ENCODE measurements at regions not wholly inside any gene's neighbourhood (a gene's known extent, or its start where the extent isn't known, plus 50 kb on each side); places are given as distances from the start of the nearest gene placed in this dataset.

DNA sequence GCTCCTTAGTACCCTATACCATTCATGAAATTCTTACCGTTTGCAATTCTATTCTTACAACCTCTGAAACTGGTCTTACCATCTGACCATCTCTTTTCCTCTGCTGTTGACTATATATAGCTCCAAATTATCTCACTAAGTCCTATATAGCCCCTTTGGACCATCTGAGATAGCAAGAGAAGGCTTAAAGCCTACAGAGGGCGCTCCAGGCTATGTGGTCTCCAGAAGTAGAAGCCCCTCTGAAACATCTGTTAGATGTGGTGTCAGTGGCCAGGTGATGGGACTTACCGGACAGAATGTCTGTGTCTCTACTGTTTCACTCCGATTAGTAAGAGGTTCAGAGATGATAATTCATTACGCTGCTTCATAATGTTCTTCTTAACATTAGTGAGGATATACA, 140.7 kb upstream of the BMP2 start:
- 51% methylated on average over 3 of the region's 5 CpGs for WGBS (ENCODE audit: insufficient coverage)
- no peaks in the 10 kb centered on the region for H3K36me3 ChIP-seq (ENCODE audit: control insufficient read depth, insufficient read depth, low read length)
- no peaks in the 10 kb centered on the region for H3K9me3 ChIP-seq (ENCODE audit: control insufficient read depth, insufficient read depth, low read length)
- H3K27me3 ChIP-seq (ENCODE audit: control insufficient read depth, insufficient read depth, low read length): no peaks in the 10 kb centered on the region
- H3K4me1 ChIP-seq (ENCODE audit: control insufficient read depth, insufficient read depth, low read length): no peaks in the 10 kb centered on the region
- H3K27ac ChIP-seq (ENCODE audit: low read depth, low read length): no peak overlapping the region
- no peak for DNase-seq (ENCODE audit: low read depth in 4 of 6, low spot score in 6 of 6)
- H3K4me3 ChIP-seq (ENCODE audit: low read depth, low read length): no peak overlapping the region

DNA sequence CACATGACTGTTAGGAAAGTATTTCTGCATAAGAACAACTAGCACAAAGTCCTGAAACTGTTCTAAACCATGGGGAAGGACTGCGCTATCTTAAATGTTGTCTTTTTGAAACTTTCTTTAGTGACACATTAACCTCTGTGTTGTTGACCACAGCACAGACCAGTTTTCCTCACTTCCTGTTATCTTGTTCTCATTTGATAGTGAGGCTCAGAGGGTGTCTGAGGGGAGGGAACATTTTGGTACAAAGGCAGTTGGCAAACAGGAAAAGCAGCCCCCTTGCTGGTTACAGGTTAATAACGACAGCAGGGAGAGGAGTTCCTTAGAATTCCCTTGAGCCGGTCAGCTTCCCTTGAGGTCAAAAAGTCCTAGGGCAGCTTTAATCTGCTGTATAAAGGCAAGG, 143.5 kb upstream of the BMP2 start:
- Histone ChIP-seq H3K27ac (ENCODE audit: low read depth, low read length) (no peak overlapping the region), H3K4me1 (ENCODE audit: control insufficient read depth, insufficient read depth, low read length) (no peaks in the 10 kb centered on the region), H3K9me3 (ENCODE audit: control insufficient read depth, insufficient read depth, low read length) (no peaks in the 10 kb centered on the region), H3K36me3 (ENCODE audit: control insufficient read depth, insufficient read depth, low read length) (no peaks in the 10 kb centered on the region), H3K4me3 (ENCODE audit: low read depth, low read length) (no peak overlapping the region), H3K27me3 (ENCODE audit: control insufficient read depth, insufficient read depth, low read length) (no peaks in the 10 kb centered on the region)
- DNase-seq (ENCODE audit: low read depth in 4 of 6, low spot score in 6 of 6): no peak
- no CpG with 5 or more reads among the region's 3 CpGs for WGBS (ENCODE audit: insufficient coverage)

DNA sequence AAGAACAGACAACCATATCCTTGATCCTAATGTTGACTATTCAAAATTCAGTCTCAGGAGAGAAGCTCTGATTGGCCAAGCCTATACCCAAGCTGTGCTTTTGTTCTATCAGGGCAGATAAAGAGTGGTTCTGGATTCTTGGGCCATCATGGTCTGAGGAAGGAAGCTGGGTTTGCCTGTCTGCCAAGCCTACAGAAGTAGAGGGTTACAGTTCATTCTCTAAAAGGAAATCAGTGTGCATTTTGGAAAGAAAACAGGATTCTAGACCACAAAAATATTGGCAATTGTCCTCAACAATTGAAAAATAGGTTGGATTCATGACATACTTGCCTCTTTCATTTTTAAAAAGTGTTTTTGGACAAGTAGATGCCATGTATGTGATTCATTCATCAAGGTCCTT, 145.4 kb upstream of the BMP2 start:
- Histone ChIP-seq H3K36me3 (ENCODE audit: control insufficient read depth, insufficient read depth, low read length) (no peaks in the 10 kb centered on the region), H3K27me3 (ENCODE audit: control insufficient read depth, insufficient read depth, low read length) (no peaks in the 10 kb centered on the region), H3K27ac (ENCODE audit: low read depth, low read length) (no peak overlapping the region), H3K9me3 (ENCODE audit: control insufficient read depth, insufficient read depth, low read length) (no peaks in the 10 kb centered on the region), H3K4me1 (ENCODE audit: control insufficient read depth, insufficient read depth, low read length) (no peaks in the 10 kb centered on the region), H3K4me3 (ENCODE audit: low read depth, low read length) (no peak overlapping the region)
- no peak for DNase-seq (ENCODE audit: low read depth in 4 of 6, low spot score in 6 of 6)

DNA sequence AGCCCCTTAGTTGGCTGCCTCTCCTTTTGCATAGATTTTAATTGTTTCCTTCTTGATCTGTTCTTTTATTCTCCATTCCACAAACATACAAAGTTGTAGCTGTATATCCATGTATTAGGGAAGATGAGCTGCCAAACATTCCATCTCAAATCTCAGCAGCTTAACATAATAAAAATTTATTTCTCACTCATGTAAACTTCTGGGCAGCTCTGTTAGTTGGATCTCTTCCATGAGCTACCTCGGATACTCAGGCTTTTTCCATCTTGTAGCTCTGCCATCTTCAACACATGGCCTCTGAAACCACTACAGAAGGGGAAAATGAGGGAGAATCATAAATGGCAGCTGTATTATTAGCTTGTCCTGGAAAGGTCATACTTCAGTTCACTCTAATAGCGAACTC, 149.4 kb upstream of the BMP2 start:
- Histone ChIP-seq H3K4me3 (ENCODE audit: low read depth, low read length) (no peak overlapping the region), H3K9me3 (ENCODE audit: control insufficient read depth, insufficient read depth, low read length) (no peaks in the 10 kb centered on the region), H3K27me3 (ENCODE audit: control insufficient read depth, insufficient read depth, low read length) (no peaks in the 10 kb centered on the region), H3K36me3 (ENCODE audit: control insufficient read depth, insufficient read depth, low read length) (no peaks in the 10 kb centered on the region), H3K27ac (ENCODE audit: low read depth, low read length) (no peak overlapping the region), H3K4me1 (ENCODE audit: control insufficient read depth, insufficient read depth, low read length) (no peaks in the 10 kb centered on the region)
- WGBS (ENCODE audit: insufficient coverage): no CpG with 5 or more reads among the region's 2 CpGs
- DNase-seq (ENCODE audit: low read depth in 4 of 6, low spot score in 6 of 6): no peak

DNA sequence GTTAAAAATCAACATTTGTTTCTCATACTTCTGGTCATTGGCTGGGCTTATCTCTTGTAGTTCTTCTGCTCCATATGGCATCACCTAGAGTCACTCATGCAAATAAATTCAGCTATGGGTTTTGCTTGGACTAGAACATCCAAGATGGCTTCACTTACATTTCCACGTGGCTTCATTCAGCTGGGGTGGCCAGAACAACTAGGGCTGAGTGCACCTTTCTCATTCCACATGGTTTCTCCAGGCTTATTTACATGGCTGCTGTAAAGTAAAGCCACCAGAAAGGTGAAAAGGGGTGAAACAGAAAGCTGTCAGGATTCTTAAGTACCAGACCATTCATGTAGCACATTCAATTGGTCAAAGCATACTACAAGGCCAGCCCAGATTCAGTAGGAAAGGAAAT, 151.1 kb upstream of the BMP2 start:
- WGBS (ENCODE audit: insufficient coverage): no CpG with 5 or more reads among the region's 1 CpG
- no peaks in the 10 kb centered on the region for H3K36me3 ChIP-seq (ENCODE audit: control insufficient read depth, insufficient read depth, low read length)

DNA sequence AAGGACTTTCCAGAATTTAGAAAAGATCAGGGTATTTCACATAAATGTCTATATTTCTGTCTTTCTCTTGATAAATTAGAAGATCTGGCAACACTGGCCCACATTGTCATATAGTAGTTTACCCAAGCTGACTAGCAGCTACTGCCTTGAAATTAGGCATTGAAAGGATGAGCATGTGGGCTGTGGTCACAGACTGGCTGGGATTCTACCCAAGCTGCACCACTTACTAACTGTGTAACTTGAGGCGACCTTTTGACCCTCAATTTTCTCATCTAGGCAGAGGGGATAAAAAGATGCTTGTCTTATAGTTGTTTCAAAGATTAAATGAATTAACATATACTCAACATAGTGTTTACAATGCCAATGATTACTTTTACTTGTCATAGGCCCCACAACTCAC, 152.7 kb upstream of the BMP2 start:
- H3K36me3 ChIP-seq (ENCODE audit: control insufficient read depth, insufficient read depth, low read length): no peaks in the 10 kb centered on the region
- no peaks in the 10 kb centered on the region for H3K27me3 ChIP-seq (ENCODE audit: control insufficient read depth, insufficient read depth, low read length)
- H3K9me3 ChIP-seq (ENCODE audit: control insufficient read depth, insufficient read depth, low read length): no peaks in the 10 kb centered on the region
- H3K4me3 ChIP-seq (ENCODE audit: low read depth, low read length): no peak overlapping the region
- H3K27ac ChIP-seq (ENCODE audit: low read depth, low read length): no peak overlapping the region
- DNase-seq (ENCODE audit: low read depth in 4 of 6, low spot score in 6 of 6): no peak
- no peaks in the 10 kb centered on the region for H3K4me1 ChIP-seq (ENCODE audit: control insufficient read depth, insufficient read depth, low read length)
- WGBS (ENCODE audit: insufficient coverage): no CpG with 5 or more reads among the region's 1 CpG

More for the DNA sequence above, 151.1 kb upstream of the BMP2 start:
- no peaks in the 10 kb centered on the region for H3K4me1 ChIP-seq (ENCODE audit: control insufficient read depth, insufficient read depth, low read length)
- H3K9me3 ChIP-seq (ENCODE audit: control insufficient read depth, insufficient read depth, low read length): no peaks in the 10 kb centered on the region
- H3K27me3 ChIP-seq (ENCODE audit: control insufficient read depth, insufficient read depth, low read length): no peaks in the 10 kb centered on the region
- H3K27ac ChIP-seq (ENCODE audit: low read depth, low read length): no peak overlapping the region
- no peak overlapping the region for H3K4me3 ChIP-seq (ENCODE audit: low read depth, low read length)
- DNase-seq (ENCODE audit: low read depth in 4 of 6, low spot score in 6 of 6): no peak

DNA sequence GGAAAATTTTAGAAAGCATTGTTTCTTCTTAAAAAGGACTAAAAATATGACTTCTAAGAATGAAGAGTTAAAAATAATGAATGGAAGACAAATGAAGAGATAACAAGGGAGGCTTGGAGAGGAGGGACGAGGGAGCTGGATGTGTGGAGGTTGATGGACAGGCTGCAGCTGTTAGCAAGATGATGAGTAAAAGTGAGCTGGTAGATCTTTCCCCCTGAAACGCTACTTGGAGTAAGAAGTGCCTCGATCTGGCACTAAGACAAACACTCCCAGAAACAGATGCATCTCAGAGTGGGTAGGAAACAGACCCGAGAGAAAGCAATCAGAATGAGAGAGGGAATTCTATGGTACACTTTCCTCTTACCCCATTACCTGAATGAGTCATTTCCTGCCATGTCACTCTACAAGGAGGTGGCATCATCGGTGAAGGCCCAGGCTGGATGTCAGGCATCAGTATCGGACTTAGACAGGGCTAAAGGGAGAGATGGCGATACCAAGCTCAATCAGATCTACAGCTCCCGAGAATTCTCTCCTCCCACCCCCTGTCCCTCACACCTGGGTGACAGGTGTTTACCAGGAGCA, 154.1 kb upstream of the BMP2 start:
- Histone ChIP-seq H3K4me1 (ENCODE audit: control insufficient read depth, insufficient read depth, low read length) (no peaks in the 10 kb centered on the region), H3K36me3 (ENCODE audit: control insufficient read depth, insufficient read depth, low read length) (no peaks in the 10 kb centered on the region), H3K9me3 (ENCODE audit: control insufficient read depth, insufficient read depth, low read length) (no peaks in the 10 kb centered on the region), H3K4me3 (ENCODE audit: low read depth, low read length) (no peak overlapping the region), H3K27me3 (ENCODE audit: control insufficient read depth, insufficient read depth, low read length) (no peaks in the 10 kb centered on the region), H3K27ac (ENCODE audit: low read depth, low read length) (no peak overlapping the region)
- no peak for DNase-seq (ENCODE audit: low read depth in 4 of 6, low spot score in 6 of 6)
- 79% methylated on average over 2 of the region's 8 CpGs for WGBS (ENCODE audit: insufficient coverage)

DNA sequence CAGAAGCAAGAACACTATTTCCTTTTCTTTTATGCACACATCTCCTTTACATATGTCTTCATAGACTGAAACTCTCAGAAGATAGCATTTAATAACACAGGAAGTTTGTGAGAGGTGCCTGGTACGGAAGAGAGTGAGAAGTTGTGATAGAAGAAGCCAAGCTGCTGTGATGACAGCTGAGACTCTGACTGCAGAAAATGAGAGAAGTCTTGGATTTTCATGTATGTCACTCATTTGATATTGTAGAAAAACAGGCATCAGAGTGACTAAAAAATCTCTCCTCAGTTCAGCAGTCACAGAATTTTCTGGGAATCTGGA, 154.9 kb upstream of the BMP2 start:
- Histone ChIP-seq H3K36me3 (ENCODE audit: control insufficient read depth, insufficient read depth, low read length) (no peaks in the 10 kb centered on the region), H3K27me3 (ENCODE audit: control insufficient read depth, insufficient read depth, low read length) (no peaks in the 10 kb centered on the region), H3K4me3 (ENCODE audit: low read depth, low read length) (no peak overlapping the region), H3K4me1 (ENCODE audit: control insufficient read depth, insufficient read depth, low read length) (no peaks in the 10 kb centered on the region), H3K9me3 (ENCODE audit: control insufficient read depth, insufficient read depth, low read length) (no peaks in the 10 kb centered on the region), H3K27ac (ENCODE audit: low read depth, low read length) (no peak overlapping the region)
- DNase-seq (ENCODE audit: low read depth in 4 of 6, low spot score in 6 of 6): no peak
- no CpG with 5 or more reads among the region's 1 CpG for WGBS (ENCODE audit: insufficient coverage)

DNA sequence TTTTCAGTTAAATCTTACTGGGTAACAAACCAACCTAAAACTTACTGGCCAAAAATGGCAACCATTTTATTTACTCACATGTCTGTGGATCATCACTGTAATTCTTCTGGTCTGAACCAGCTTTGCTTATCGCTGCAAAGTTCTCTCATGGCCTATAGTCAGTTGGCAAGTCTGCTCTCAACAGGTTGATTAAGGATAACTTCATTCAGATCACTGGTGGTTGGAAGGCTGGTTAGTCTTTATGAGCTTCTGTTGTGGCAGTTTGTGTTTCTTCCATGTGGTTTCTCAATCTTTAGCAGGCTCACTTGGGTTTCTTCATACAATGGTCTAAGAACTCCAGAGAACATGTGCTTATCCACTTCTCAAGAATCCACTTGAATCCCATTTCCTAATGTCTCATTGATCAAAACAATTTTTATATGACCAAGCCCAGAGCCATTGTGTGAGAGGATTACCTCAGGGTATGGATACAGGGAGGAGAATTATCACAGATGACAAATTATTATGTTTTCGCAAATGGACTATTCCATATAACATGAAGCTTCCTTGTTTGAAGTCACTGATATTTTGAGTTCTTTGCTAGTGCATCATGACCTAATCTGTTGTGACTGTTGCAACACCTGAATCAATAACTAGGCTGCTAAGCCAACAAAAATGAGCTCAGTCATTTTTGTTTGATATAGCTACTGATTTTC, 155.4 kb upstream of the BMP2 start:
- Histone ChIP-seq H3K36me3 (ENCODE audit: control insufficient read depth, insufficient read depth, low read length) (no peaks in the 10 kb centered on the region), H3K27me3 (ENCODE audit: control insufficient read depth, insufficient read depth, low read length) (no peaks in the 10 kb centered on the region), H3K4me3 (ENCODE audit: low read depth, low read length) (no peak overlapping the region), H3K27ac (ENCODE audit: low read depth, low read length) (no peak overlapping the region), H3K9me3 (ENCODE audit: control insufficient read depth, insufficient read depth, low read length) (no peaks in the 10 kb centered on the region), H3K4me1 (ENCODE audit: control insufficient read depth, insufficient read depth, low read length) (no peaks in the 10 kb centered on the region)
- 100% methylated on average over 1 of the region's 2 CpGs for WGBS (ENCODE audit: insufficient coverage)
- DNase-seq (ENCODE audit: low read depth in 4 of 6, low spot score in 6 of 6): no peak

DNA sequence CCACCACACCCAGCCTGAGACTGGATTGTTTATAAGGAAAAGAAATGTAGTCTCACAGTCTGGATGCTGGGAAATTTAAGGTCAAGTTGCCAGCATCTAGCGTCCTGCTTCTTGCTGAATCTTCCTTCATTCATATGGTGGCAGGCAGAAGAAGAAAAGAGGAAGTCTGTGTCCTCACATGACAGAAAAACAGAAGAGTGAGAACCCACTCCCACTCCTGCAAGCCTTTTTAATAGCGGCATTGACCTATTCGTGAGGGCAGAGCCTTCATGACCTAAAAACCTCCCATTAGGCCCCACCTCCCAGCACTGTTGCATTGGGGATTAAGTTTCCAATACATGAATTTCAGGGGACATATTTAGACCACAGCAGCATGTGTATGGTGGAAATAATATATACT, 160.8 kb upstream of the BMP2 start:
- Histone ChIP-seq H3K27me3 (ENCODE audit: control insufficient read depth, insufficient read depth, low read length) (no peaks in the 10 kb centered on the region), H3K4me3 (ENCODE audit: low read depth, low read length) (no peak overlapping the region), H3K36me3 (ENCODE audit: control insufficient read depth, insufficient read depth, low read length) (no peaks in the 10 kb centered on the region), H3K27ac (ENCODE audit: low read depth, low read length) (no peak overlapping the region), H3K9me3 (ENCODE audit: control insufficient read depth, insufficient read depth, low read length) (no peaks in the 10 kb centered on the region), H3K4me1 (ENCODE audit: control insufficient read depth, insufficient read depth, low read length) (no peaks in the 10 kb centered on the region)
- no CpG with 5 or more reads among the region's 3 CpGs for WGBS (ENCODE audit: insufficient coverage)
- no peak for DNase-seq (ENCODE audit: low read depth in 4 of 6, low spot score in 6 of 6)

Data from spinal cord (tissue), 9 donors.